RWPE2 (cell line): ENCODE measurements at regions not wholly inside any gene's neighbourhood (a gene's known extent, or its start where the extent isn't known, plus 50 kb on each side); places are given as distances from the start of the nearest gene placed in this dataset.
A peak's percentile ranks its signal among the peaks of the same experiment; 100 is the strongest.

Source experiments
- ATAC-seq: fragments of 200-7000 bp; cut with Tn5 transposase; 3 replicates; pipeline ENCODE4 v1.9.1; 2021; ENCODE audit warnings: low read depth
- DNase-seq: peaks from one replicate; pipeline ENCODE4 v3.0.0-alpha.2; 2020; ENCODE audit warnings: low spot score
- H3K27ac ChIP-seq: fragments of 450-650 bp; 2 replicates; pipeline ENCODE4 v1.5.1; 2017; ENCODE audit warnings: mild to moderate bottlenecking; ENCODE audit not compliant: poor library complexity, severe bottlenecking
- H3K27me3 ChIP-seq: fragments of 250-450 bp; sonication (Bioruptor Pico); 2 replicates; pipeline ENCODE4 v1.5.1; 2021; ENCODE audit warnings: mild to moderate bottlenecking, moderate library complexity; ENCODE audit not compliant: insufficient read depth, poor library complexity, severe bottlenecking
- H3K36me3 ChIP-seq: fragments of 250-450 bp; sonication (Bioruptor Pico); 2 replicates; pipeline ENCODE4 v1.5.1; 2020; ENCODE audit warnings: low read depth, mild to moderate bottlenecking, moderate library complexity
- H3K4me1 ChIP-seq: fragments of 250-450 bp; sonication (Bioruptor Pico); 2 replicates; pipeline ENCODE4 v1.5.1; 2021; ENCODE audit warnings: mild to moderate bottlenecking, moderate library complexity; ENCODE audit not compliant: insufficient read depth, poor library complexity, severe bottlenecking
- H3K4me3 ChIP-seq: fragments of 250-450 bp; sonication (Bioruptor Pico); 2 replicates; pipeline ENCODE4 v1.5.1; 2021; ENCODE audit warnings: mild to moderate bottlenecking, moderate library complexity; ENCODE audit not compliant: severe bottlenecking
- H3K9me3 ChIP-seq: fragments of 250-450 bp; sonication (Bioruptor Pico); 2 replicates; pipeline ENCODE4 v1.5.1; 2021; ENCODE audit warnings: mild to moderate bottlenecking, moderate library complexity; ENCODE audit not compliant: severe bottlenecking
- CTCF ChIP-seq: fragments of 450-650 bp; IDR thresholded peaks from one replicate; pipeline ENCODE4 v1.5.1; 2017; ENCODE audit warnings: mild to moderate bottlenecking, moderate library complexity; ENCODE audit not compliant: poor library complexity, severe bottlenecking

- H3K9me3 ChIP-seq: no peaks in the 10 kb centered on the region
- no peak for DNase-seq
- no peaks in the 10 kb centered on the region for H3K36me3 ChIP-seq
- no peaks in the 10 kb centered on the region for H3K27me3 ChIP-seq
- H3K27ac ChIP-seq: peak overlapping the region; percentile 39
- H3K4me1 ChIP-seq: peaks cover 38% of the 10 kb centered on the region
- no peak for ATAC-seq
- no peak overlapping the region for H3K4me3 ChIP-seq
- TF ChIP-seq CTCF: no peak
Measured at GRCh38 chr4:54585321-54586000, 72.3 kb upstream of the KIT start.

DNA sequence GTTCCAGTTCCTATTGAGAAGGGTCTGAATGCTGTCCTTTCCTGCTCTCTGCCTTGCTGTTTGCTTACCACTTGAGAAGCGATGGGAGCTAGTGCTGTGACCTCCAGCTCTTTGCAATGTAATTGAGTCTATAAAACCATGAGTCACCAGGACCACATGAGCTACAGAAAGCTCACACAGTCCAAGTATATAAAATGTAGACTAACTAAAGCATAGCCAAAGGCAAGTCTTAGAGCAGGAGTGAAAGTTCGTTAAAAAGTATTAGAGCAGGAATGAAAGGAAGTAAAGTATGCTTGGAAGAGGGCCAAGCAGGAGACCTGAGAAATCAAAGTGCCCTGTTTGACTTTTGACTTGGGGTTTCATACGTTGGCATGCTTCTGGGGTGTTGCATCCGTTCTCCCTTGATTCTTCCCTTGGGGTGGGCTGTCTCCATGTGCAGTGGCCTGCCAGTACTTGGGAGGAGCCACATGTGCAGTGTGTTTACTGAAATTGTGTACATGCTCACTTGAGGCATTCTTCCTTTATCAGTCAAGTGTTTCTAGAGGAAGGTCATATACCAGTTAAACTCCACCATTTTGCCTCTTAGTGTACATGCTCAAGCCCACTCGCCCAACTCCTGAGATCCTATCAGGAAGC is 71.3 kb upstream of the KIT start:
- TF ChIP-seq CTCF: no peak
- DNase-seq (no peak), ATAC-seq (peak; percentile 82)

DNA sequence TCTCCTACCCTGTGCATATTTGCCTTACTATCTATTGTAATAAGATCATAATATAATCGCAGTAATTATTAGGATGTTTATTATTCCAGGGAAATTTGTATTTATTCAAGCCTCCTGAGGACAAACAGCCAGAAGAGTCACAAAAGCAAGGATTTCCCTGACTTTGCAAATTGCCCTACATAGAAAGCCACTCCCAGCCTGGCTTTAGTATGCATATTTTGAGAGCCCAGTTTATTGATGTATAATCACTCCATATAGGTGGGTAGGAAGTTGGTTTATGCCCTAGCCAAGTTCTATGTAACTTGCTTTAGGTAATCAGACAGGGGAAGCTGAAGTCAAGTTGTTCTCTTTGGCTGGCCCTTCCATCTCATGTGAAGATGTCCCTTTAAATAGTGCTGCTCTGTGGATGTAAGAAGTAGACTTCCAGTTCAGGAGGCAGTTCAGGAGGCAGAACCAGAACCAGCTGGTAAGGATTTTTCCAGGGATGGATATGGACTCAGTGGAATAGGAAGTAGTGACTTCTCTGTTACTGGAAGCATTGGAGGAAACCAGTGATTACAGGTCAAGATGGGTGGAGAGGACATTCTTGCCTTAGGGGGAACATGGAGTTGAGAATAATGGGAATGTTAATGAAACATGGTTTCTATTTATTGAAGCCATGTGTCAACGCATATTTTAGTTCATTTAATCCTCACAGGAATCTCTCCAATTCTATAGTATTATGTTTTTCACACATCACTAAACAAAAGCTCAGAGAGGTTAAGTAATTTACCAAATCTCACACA is 70.5 kb upstream of the KIT start:
- ATAC-seq (no peak), DNase-seq (no peak)
- no peak for TF ChIP-seq CTCF
- Histone ChIP-seq H3K9me3 (no peaks in the 10 kb centered on the region), H3K4me1 (peaks cover 40% of the 10 kb centered on the region), H3K36me3 (no peaks in the 10 kb centered on the region), H3K27ac (peak overlapping the region; percentile 39), H3K27me3 (no peaks in the 10 kb centered on the region), H3K4me3 (no peak overlapping the region)

More for the DNA sequence above, 71.3 kb upstream of the KIT start:
- Histone ChIP-seq H3K4me1 (peaks cover 40% of the 10 kb centered on the region), H3K27me3 (no peaks in the 10 kb centered on the region), H3K4me3 (no peak overlapping the region), H3K36me3 (no peaks in the 10 kb centered on the region), H3K9me3 (no peaks in the 10 kb centered on the region), H3K27ac (peak overlapping the region; percentile 39)

- ATAC-seq (peak; percentile 81), DNase-seq (no peak)
- Histone ChIP-seq H3K4me1 (peaks cover 40% of the 10 kb centered on the region), H3K36me3 (no peaks in the 10 kb centered on the region), H3K4me3 (no peak overlapping the region), H3K27ac (peak overlapping the region; percentile 66), H3K9me3 (no peaks in the 10 kb centered on the region), H3K27me3 (no peaks in the 10 kb centered on the region)
- no peak for TF ChIP-seq CTCF
Measured at GRCh38 chr4:54588404-54588803, 69.4 kb upstream of the KIT start.
